ENCODE measurements at regions not wholly inside any gene's neighbourhood (a gene's known extent, or its start where the extent isn't known, plus 50 kb on each side); places are given as distances from the start of the nearest gene placed in this dataset.
"Not testable (repeated sequence)": the region's sequence is repeated elsewhere in the genome, so short reads cannot be mapped to it uniquely, and the experiment has no call there.

DNA sequence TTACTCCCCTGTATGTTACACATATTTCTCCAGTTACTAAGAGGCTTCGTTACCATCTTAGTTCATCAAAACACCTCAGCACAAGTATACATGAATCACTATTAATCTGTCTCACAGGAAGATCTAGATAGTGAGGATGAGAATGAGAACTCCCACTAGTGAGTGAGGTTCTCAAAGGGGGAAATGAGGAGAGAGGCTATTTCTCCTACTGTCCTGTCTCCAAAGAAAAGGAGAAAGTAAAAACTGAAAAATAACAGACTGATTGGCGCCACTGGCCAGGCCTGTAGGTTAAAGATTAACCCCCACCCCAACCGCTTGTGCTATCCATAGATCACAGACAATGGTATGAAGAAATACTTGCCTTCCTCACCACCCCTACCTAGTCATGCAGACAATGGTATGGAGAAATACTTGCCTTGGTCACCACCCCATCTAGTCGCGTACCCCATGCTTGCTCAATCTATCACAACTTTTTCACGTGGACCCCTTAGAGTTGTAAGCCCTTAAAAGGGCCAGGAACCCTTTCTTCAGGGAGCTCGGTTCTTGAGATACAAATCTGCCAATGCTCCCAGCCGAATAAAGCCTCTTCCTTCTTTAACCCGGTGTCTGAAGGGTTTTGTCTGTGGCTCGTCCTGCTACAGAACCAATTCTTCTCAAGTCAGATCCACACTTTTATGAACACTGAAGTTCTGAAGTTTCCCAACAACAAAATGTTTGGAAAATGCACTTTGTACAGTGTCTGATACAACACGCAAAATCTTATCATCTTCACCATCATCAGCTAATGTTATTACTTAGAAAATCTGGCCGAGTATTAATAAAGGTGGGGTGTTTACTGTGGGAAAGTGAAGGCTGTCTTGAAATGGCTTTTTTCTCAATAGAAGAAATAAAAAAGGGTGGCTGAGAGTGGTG, 598.1 kb downstream of the UQCRFS1 start:
- no peak for TF ChIP-seq NFRKB (IDR thresholded peaks at IDR 0.05)
- TF ChIP-seq CTBP1 (IDR thresholded peaks at IDR 0.05; ENCODE audit: borderline replicate concordance): no peak
- no peak for TF ChIP-seq BHLHE40 (IDR thresholded peaks at IDR 0.05; ENCODE audit: borderline replicate concordance)
- no peak for TF ChIP-seq SP1 (IDR thresholded peaks at IDR 0.05)
- TF ChIP-seq, protein P1, sequence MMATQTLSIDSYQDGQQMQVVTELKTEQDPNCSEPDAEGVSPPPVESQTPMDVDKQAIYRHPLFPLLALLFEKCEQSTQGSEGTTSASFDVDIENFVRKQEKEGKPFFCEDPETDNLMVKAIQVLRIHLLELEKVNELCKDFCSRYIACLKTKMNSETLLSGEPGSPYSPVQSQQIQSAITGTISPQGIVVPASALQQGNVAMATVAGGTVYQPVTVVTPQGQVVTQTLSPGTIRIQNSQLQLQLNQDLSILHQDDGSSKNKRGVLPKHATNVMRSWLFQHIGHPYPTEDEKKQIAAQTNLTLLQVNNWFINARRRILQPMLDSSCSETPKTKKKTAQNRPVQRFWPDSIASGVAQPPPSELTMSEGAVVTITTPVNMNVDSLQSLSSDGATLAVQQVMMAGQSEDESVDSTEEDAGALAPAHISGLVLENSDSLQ (IDR thresholded peaks at IDR 0.05): no peak
- no peak for TF ChIP-seq ARNT (IDR thresholded peaks at IDR 0.05)
- TF ChIP-seq TARDBP (IDR thresholded peaks at IDR 0.05): no peak
- TF ChIP-seq ZNF384 (IDR thresholded peaks at IDR 0.05): no peak
- TF ChIP-seq LEF1 (IDR thresholded peaks at IDR 0.05; ENCODE audit: borderline replicate concordance): no peak
- no peak for TF ChIP-seq FOXK2 (IDR thresholded peaks at IDR 0.05)
- TF ChIP-seq FOXM1 (IDR thresholded peaks at IDR 0.05; ENCODE audit: borderline replicate concordance): no peak
- TF ChIP-seq SUZ12 (IDR thresholded peaks at IDR 0.05): no peak
- no peak for TF ChIP-seq FOXA1 (IDR thresholded peaks at IDR 0.05)
- TF ChIP-seq L3MBTL2 (conservative IDR thresholded peaks at IDR 0.05): no peak
- TF ChIP-seq ELF4 (IDR thresholded peaks at IDR 0.05): no peak
- TF ChIP-seq HDGF (IDR thresholded peaks at IDR 0.05; ENCODE audit: borderline replicate concordance): no peak
- no peak for DNase-seq (ENCODE audit: extremely low spot score)
- ChIA-PET POLR2A (no interaction called here), CTCF (no interaction called here)

DNA sequence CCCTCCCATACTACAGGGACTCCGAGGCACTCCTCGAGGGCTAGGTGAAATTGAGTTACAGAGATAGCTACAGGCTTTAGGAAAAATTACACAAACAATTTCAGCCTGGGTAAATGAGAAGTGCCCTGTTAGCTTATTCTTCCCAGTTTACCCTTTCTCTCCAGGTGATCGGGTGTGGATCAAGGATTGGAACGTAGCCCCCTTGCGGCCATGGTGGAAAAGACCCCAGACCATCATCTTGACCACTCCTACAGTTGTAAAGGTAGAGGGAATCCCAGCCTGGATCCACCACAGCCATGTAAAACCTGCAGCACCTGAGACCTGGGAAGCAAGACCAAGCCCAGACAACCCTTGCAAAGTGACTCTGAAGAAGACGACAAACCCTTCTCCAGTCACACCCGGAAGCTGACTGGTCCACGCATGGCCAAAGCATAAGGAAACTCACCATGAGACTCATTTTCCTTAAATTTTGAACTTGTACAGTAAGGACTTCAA, 600.6 kb downstream of the UQCRFS1 start:
- ChIA-PET CTCF (no interaction called here), POLR2A (no interaction called here)
- DNase-seq (ENCODE audit: extremely low spot score): no peak
- TF ChIP-seq CTBP1 (IDR thresholded peaks at IDR 0.05; ENCODE audit: borderline replicate concordance): no peak
- TF ChIP-seq BHLHE40 (IDR thresholded peaks at IDR 0.05; ENCODE audit: borderline replicate concordance): no peak
- no peak for TF ChIP-seq SUZ12 (IDR thresholded peaks at IDR 0.05)
- TF ChIP-seq NFRKB (IDR thresholded peaks at IDR 0.05): no peak
- no peak for TF ChIP-seq FOXA1 (IDR thresholded peaks at IDR 0.05)
- no peak for TF ChIP-seq ARNT (IDR thresholded peaks at IDR 0.05)
- no peak for TF ChIP-seq SP1 (IDR thresholded peaks at IDR 0.05)
- TF ChIP-seq TARDBP (IDR thresholded peaks at IDR 0.05): no peak
- no peak for TF ChIP-seq ELF4 (IDR thresholded peaks at IDR 0.05)
- no peak for TF ChIP-seq L3MBTL2 (conservative IDR thresholded peaks at IDR 0.05)
- TF ChIP-seq, protein P1 (IDR thresholded peaks at IDR 0.05): no peak
- no peak for TF ChIP-seq ZNF384 (IDR thresholded peaks at IDR 0.05)
- no peak for TF ChIP-seq FOXM1 (IDR thresholded peaks at IDR 0.05; ENCODE audit: borderline replicate concordance)
- TF ChIP-seq FOXK2 (IDR thresholded peaks at IDR 0.05): no peak
- no peak for TF ChIP-seq HDGF (IDR thresholded peaks at IDR 0.05; ENCODE audit: borderline replicate concordance)
- TF ChIP-seq LEF1 (IDR thresholded peaks at IDR 0.05; ENCODE audit: borderline replicate concordance): no peak

DNA sequence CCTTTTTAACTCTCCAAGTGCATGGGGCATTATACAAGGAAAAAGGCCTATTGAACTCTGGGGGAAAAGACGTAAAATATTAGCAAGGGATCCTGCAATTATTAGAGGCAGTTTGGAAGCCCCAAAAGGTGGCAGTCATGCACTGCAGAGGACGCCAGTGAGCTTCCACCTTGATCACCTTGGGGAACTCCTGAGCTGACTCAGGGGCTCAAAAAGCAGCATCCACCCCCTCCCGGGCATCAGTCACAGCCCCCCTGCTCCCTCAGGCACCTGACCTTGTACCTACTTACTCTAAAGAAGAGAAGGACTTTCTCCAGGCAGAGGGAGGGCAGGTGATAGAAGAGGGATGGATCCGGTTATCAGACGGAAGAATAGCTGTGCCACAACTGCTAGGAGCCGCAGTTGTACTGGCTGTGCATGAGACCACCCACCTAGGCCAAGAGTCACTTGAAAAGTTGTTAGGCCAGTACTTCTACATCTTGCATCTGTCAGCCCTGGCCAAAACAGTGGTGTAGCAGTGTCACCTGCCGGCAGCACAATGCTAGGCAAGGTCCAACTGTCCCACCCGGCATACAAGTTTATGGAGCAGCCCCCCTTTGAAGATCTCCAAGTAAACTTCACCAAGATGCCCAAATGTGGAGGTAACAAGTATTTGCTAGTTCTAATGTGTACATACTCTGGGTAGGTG, 601.6 kb downstream of the UQCRFS1 start:
- CTCF ChIA-PET; POLR2A ChIA-PET; DNase-seq (ENCODE audit: extremely low spot score): not testable (repeated sequence)

DNA sequence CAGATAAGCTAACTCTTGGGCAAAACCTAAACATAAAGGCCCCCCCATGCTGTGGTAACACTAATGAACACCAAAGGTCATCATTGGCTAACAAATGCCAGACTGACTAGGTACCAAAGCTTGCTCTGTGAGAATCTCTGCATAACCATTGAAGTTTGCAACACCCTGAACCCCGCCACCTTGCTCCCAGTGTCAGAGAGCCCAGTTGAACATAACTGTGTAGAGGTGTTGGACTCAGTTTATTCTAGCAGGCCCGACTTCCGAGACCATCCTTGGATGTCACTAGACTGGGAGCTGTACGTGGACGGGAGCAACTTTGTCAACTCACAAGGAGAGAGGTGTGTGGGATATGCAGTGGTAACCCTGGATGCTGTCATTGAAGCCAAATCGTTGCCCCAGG, 602.2 kb downstream of the UQCRFS1 start:
- POLR2A ChIA-PET: no interaction called here
- CTCF ChIA-PET: no interaction called here
- TF ChIP-seq L3MBTL2 (conservative IDR thresholded peaks at IDR 0.05) (no peak), FOXK2 (IDR thresholded peaks at IDR 0.05) (no peak), ELF4 (IDR thresholded peaks at IDR 0.05) (no peak), CTBP1 (IDR thresholded peaks at IDR 0.05; ENCODE audit: borderline replicate concordance) (no peak), ARNT (IDR thresholded peaks at IDR 0.05) (no peak), LEF1 (IDR thresholded peaks at IDR 0.05; ENCODE audit: borderline replicate concordance) (no peak), NFRKB (IDR thresholded peaks at IDR 0.05) (no peak), TARDBP (IDR thresholded peaks at IDR 0.05) (no peak), HDGF (IDR thresholded peaks at IDR 0.05; ENCODE audit: borderline replicate concordance) (no peak)
- TF ChIP-seq, protein P1 (IDR thresholded peaks at IDR 0.05): no peak
- DNase-seq (ENCODE audit: extremely low spot score): no peak

DNA sequence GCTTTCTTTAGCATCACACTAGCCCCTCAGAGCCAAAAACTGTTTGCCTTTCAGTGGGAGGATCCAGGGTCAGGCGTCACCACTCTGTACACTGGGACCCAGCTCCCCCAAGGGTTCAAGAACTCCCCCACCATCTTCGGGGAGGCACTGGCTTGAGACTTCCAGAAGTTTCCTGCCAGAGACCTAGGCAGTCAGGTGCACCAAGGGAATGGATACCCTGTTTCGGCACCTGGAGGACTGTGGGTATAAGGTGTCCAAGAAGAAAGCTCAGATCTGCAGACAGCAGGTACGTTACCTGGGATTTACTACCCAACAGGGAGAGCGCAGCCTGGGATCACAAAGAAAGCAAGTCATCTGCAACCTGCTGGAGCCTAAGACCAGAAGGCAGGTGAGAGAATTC, 603.0 kb downstream of the UQCRFS1 start:
- no peak for TF ChIP-seq LEF1 (IDR thresholded peaks at IDR 0.05; ENCODE audit: borderline replicate concordance)
- no peak for TF ChIP-seq TARDBP (IDR thresholded peaks at IDR 0.05)
- TF ChIP-seq, protein P1 (IDR thresholded peaks at IDR 0.05): no peak
- no peak for TF ChIP-seq BHLHE40 (IDR thresholded peaks at IDR 0.05; ENCODE audit: borderline replicate concordance)
- no peak for TF ChIP-seq FOXK2 (IDR thresholded peaks at IDR 0.05)
- TF ChIP-seq ELF4 (IDR thresholded peaks at IDR 0.05): no peak
- TF ChIP-seq SP1 (IDR thresholded peaks at IDR 0.05): no peak
- no peak for TF ChIP-seq SUZ12 (IDR thresholded peaks at IDR 0.05)
- TF ChIP-seq ARNT (IDR thresholded peaks at IDR 0.05): no peak
- ChIA-PET POLR2A (interaction anchor here (0.6 kb wide), 1 partner anchor 155 kb away, joined by 3 read pairs; no protein-coding TSS in a partner anchor), CTCF (no interaction called here)
- no peak for DNase-seq (ENCODE audit: extremely low spot score)
